Astrocyte (in vitro differentiated cells and primary cell): ENCODE measurements at regions not wholly inside any gene's neighbourhood (a gene's known extent, or its start where the extent isn't known, plus 50 kb on each side); places are given as distances from the start of the nearest gene placed in this dataset.
"Not testable (repeated sequence)": the region's sequence is repeated elsewhere in the genome, so short reads cannot be mapped to it uniquely, and the experiment has no call there.

ENCODE experiments used
- DNase-seq: peaks from one replicate; pipeline ENCODE4 v3.0.0-alpha.2; 2010; ENCODE audit warnings: low read depth
- FAIRE-seq: peaks from 2 replicates; lab custom pipeline; 2011; peaks lifted over from hg19 to GRCh38; lab: Jason Lieb, UNC
- H2AFZ ChIP-seq: 2 replicates; pipeline ENCODE4 v1.6.0; 2012; ENCODE audit warnings: low read depth, low read length, inconsistent platforms
- H3K27ac ChIP-seq: 2 replicates; pipeline ENCODE4 v1.5.1; 2011; ENCODE audit warnings: low read depth, low read length, inconsistent platforms
- H3K27me3 ChIP-seq: 2 replicates; pipeline ENCODE4 v1.6.0; 2011; ENCODE audit warnings: low read length, inconsistent platforms; ENCODE audit not compliant: insufficient read depth
- H3K36me3 ChIP-seq: 2 replicates; pipeline ENCODE4 v1.5.1; 2011; ENCODE audit warnings: low read length, inconsistent platforms; ENCODE audit not compliant: insufficient read depth
- H3K4me1 ChIP-seq: 2 replicates; pipeline ENCODE4 v1.5.1; 2011; ENCODE audit warnings: low read length, inconsistent platforms; ENCODE audit not compliant: insufficient read depth
- H3K4me2 ChIP-seq: 2 replicates; pipeline ENCODE4 v1.6.0; 2012; ENCODE audit warnings: low read length, inconsistent platforms
- H3K4me3 ChIP-seq: 2 replicates; pipeline ENCODE4 v1.5.1; 2011; ENCODE audit warnings: low read depth, mild to moderate bottlenecking, low read length, inconsistent platforms; ENCODE audit not compliant: insufficient read depth
- H3K79me2 ChIP-seq: 2 replicates; pipeline ENCODE4 v1.6.0; 2012; ENCODE audit warnings: mild to moderate bottlenecking, low read length, inconsistent platforms; ENCODE audit not compliant: insufficient read depth
- H3K9ac ChIP-seq: 2 replicates; pipeline ENCODE4 v1.6.0; 2012; ENCODE audit warnings: mild to moderate bottlenecking, low read length, inconsistent platforms
- H3K9me3 ChIP-seq: 2 replicates; pipeline ENCODE4 v1.5.1; 2012; ENCODE audit warnings: low read depth, mild to moderate bottlenecking, low read length, inconsistent platforms; ENCODE audit not compliant: insufficient read depth
- H4K20me1 ChIP-seq: 2 replicates; pipeline ENCODE4 v1.6.0; 2012; ENCODE audit warnings: low read length, inconsistent platforms; ENCODE audit not compliant: insufficient read depth
- H3K27ac Mint-ChIP-seq: one replicate; pipeline ENCODE4 v1.8.0; 2021; ENCODE audit warnings: mild to moderate bottlenecking, mixed read lengths; ENCODE audit not compliant: unreplicated experiment
- H3K27me3 Mint-ChIP-seq: one replicate; pipeline ENCODE4 v1.8.0; 2021; ENCODE audit warnings: low read depth, mixed read lengths; ENCODE audit not compliant: unreplicated experiment
- H3K36me3 Mint-ChIP-seq: one replicate; pipeline ENCODE4 v1.8.0; 2021; ENCODE audit warnings: low read depth, mixed read lengths; ENCODE audit not compliant: unreplicated experiment
- H3K4me1 Mint-ChIP-seq: one replicate; pipeline ENCODE4 v1.8.0; 2021; ENCODE audit warnings: low read depth, mixed read lengths; ENCODE audit not compliant: unreplicated experiment
- H3K4me3 Mint-ChIP-seq: one replicate; pipeline ENCODE4 v1.8.0; 2021; ENCODE audit warnings: mild to moderate bottlenecking, moderate library complexity, mixed read lengths; ENCODE audit not compliant: unreplicated experiment
- H3K9me3 Mint-ChIP-seq: one replicate; pipeline ENCODE4 v1.8.0; 2021; ENCODE audit warnings: mild to moderate bottlenecking, mixed read lengths; ENCODE audit not compliant: unreplicated experiment

DNA sequence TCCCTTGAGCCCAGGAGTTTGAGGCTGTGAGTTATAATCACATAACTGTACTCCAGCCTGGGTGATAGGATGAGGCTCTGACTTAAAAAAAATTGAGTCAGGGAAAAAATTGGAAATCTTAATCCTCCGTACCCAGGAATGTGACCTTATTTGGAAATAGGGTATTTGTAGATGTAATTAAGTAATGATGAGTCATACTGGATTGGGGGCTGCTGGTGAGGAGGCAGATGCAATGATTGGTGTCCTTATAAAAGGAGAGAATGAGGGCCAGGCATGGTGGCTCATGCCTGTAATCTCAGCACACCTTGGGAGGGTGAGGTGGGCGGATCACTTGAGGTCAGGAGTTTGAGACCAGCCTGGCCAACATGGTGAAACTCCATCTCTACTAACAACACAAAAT is 134.9 kb upstream of the ALDH3B2 start:
- not testable (repeated sequence) for H3K4me1 Mint-ChIP-seq, H3K9ac ChIP-seq, FAIRE-seq, H3K79me2 ChIP-seq, H3K4me2 ChIP-seq, H3K9me3 ChIP-seq, H3K9me3 Mint-ChIP-seq, H4K20me1 ChIP-seq, H3K4me3 Mint-ChIP-seq, H3K4me1 ChIP-seq, H2AFZ ChIP-seq, H3K4me3 ChIP-seq, H3K36me3 ChIP-seq, H3K27me3 ChIP-seq, H3K27ac Mint-ChIP-seq, H3K36me3 Mint-ChIP-seq, H3K27ac ChIP-seq
- DNase-seq: peak; percentile 30
- H3K27me3 Mint-ChIP-seq: peaks cover 20% of the 10 kb centered on the region

GRCh38 chr11:67807896-67808295 is 133.5 kb upstream of the ALDH3B2 start:
- not testable (repeated sequence) for H3K27me3 ChIP-seq, H3K4me2 ChIP-seq, H4K20me1 ChIP-seq, H3K9ac ChIP-seq, H3K4me3 ChIP-seq, H3K4me3 Mint-ChIP-seq, H3K36me3 ChIP-seq, H2AFZ ChIP-seq, H3K79me2 ChIP-seq, H3K36me3 Mint-ChIP-seq, FAIRE-seq, H3K4me1 Mint-ChIP-seq, H3K27ac ChIP-seq, H3K9me3 Mint-ChIP-seq, H3K9me3 ChIP-seq, H3K4me1 ChIP-seq, DNase-seq, H3K27ac Mint-ChIP-seq
- H3K27me3 Mint-ChIP-seq: peaks cover 20% of the 10 kb centered on the region

- not testable (repeated sequence) for H3K4me3 ChIP-seq, H3K4me1 ChIP-seq, H3K9ac ChIP-seq, FAIRE-seq, H3K27ac Mint-ChIP-seq, H3K4me1 Mint-ChIP-seq, H3K36me3 ChIP-seq, H3K27me3 ChIP-seq, H3K79me2 ChIP-seq, H3K9me3 ChIP-seq, H3K9me3 Mint-ChIP-seq, H4K20me1 ChIP-seq, H2AFZ ChIP-seq, H3K27ac ChIP-seq, H3K36me3 Mint-ChIP-seq, DNase-seq
- peak overlapping the region; percentile 58 for H3K4me3 Mint-ChIP-seq
- peaks cover 14% of the 10 kb centered on the region for H3K27me3 Mint-ChIP-seq
- H3K4me2 ChIP-seq: peak overlapping the region; percentile 79
These were observed 132.4 kb upstream of the ALDH3B2 start for GRCh38 chr11:67806728-67807235.

GRCh38 chr11:67806183-67806582 is 131.8 kb upstream of the ALDH3B2 start:
- H3K9me3 ChIP-seq, H3K27me3 ChIP-seq, FAIRE-seq, H3K27ac ChIP-seq, H3K27ac Mint-ChIP-seq, H3K36me3 ChIP-seq, H4K20me1 ChIP-seq, H2AFZ ChIP-seq, H3K9me3 Mint-ChIP-seq, H3K4me1 Mint-ChIP-seq, H3K36me3 Mint-ChIP-seq, H3K4me1 ChIP-seq, H3K79me2 ChIP-seq, DNase-seq: not testable (repeated sequence)
- Mint-ChIP-seq H3K27me3 (peaks cover 11% of the 10 kb centered on the region), H3K4me3 (peak overlapping the region; percentile 87)
- Histone ChIP-seq H3K4me2 (peak overlapping the region; percentile 79), H3K9ac (peak overlapping the region; percentile 41), H3K4me3 (peak overlapping the region; percentile 42)

GRCh38 chr11:67805253-67806126 is 131.1 kb upstream of the ALDH3B2 start:
- H3K79me2 ChIP-seq, H4K20me1 ChIP-seq, H3K4me1 Mint-ChIP-seq, H3K4me1 ChIP-seq, H3K27me3 Mint-ChIP-seq, FAIRE-seq, H3K27me3 ChIP-seq, H3K36me3 Mint-ChIP-seq, H3K9me3 Mint-ChIP-seq, H3K9me3 ChIP-seq, H3K36me3 ChIP-seq: not testable (repeated sequence)
- H2AFZ ChIP-seq: peak overlapping the region; percentile 92
- peak overlapping the region; percentile 66 for H3K4me3 ChIP-seq
- Mint-ChIP-seq H3K27ac (peak overlapping the region; percentile 79), H3K4me3 (peak overlapping the region; percentile 87)
- H3K9ac ChIP-seq: peak overlapping the region; percentile 87
- H3K4me2 ChIP-seq: peak overlapping the region; percentile 89
- peak overlapping the region; percentile 80 for H3K27ac ChIP-seq
- DNase-seq: peak; percentile 90
